ENCODE measurements at regions not wholly inside any gene's neighbourhood (a gene's known extent, or its start where the extent isn't known, plus 50 kb on each side); places are given as distances from the start of the nearest gene placed in this dataset.

DNA sequence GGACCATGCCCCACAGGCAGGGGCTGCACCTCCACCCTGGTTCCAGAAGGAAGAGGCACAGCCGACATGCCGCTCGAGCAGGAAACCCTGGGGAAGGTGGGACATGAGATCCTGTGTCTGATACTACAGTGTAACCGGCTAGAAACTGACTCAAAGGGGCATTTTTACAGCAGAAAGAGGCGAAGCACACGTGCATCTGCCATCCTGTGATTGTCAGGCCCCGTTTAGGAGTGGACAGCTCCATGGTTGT lies 62.7 kb downstream of the SIK1 start:
- DNase-seq: no peak

DNA sequence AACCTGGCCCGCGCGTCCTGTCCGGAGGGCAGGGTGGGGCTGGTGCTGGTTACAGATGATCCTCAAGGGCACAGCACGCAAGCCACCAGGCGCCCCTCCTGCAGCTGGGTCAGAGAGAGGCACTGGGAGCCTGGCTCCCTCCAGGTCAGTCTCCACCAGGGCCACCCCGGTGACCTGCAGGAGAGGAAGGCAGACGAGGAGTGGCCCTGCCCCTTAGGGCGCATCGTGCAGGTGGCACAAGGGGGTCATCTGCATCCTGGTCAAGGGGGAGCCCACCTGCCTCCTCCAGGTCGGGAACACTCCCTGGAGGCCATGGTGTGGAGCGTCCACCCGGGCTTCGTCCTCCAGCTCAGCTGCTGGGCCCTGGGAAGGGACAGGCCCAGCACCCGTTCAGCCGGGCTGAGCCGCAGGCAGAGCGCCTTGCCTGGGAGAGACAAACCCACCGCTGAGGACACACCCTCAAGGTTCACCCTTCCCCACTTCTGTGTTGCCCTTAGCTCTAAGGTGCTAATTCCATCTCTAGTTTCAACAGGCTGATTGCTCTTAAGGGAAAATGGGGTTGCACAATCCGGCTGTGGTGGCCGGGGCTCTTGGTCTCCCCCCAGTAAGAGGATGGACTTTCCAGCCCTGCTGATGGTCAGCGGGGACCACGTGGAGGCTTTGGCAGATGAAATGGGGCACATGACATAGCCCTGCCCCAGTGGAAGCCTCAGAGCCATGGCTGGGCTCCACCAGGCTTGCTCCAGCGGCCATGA lies 63.2 kb downstream of the SIK1 start:
- DNase-seq: no peak

DNA sequence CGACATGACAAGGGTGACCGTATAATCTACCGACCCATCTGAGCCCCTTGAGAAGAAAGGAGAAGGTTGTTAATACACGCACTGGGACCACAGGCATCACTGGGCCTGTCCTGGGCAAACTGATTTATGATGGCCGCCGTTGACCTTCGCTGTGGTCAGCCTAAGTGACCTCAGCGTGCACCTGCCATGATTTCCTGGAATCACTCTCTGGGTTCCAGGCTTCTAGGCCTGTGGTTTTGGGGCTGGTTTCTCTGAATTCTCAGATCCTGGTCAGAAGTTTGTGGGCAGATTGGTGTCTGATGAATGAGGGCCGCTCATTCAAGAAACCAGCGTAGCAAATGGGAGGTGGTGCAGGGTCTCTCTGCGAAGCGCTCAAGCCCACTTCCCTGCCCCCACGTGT lies 64.0 kb downstream of the SIK1 start:
- DNase-seq: peak; percentile 26 to 43

DNA sequence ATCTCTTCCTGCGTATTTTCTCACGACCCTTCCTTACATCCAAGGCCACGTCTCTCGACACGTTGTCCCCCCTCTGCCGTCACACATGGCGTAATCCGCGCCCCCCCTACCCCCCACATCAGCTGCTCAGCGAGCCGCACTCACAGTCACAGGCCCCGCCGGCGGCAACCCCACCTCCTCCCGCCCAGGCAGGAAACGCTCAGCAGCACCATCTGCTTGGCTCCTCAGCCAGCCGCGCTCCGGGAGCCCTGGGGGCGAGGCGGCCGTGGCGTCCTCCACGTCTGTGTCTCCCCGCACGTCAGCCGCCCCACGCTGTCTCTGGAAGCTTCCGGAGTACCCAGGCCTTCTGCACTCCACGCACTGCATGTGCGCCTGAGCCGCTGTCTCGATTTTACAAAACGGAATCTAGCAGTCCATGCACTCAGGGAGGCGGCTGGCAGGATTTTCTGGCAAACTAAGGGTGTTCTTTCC lies 64.6 kb downstream of the SIK1 start:
- peak; percentile 66 to 70 for DNase-seq

DNA sequence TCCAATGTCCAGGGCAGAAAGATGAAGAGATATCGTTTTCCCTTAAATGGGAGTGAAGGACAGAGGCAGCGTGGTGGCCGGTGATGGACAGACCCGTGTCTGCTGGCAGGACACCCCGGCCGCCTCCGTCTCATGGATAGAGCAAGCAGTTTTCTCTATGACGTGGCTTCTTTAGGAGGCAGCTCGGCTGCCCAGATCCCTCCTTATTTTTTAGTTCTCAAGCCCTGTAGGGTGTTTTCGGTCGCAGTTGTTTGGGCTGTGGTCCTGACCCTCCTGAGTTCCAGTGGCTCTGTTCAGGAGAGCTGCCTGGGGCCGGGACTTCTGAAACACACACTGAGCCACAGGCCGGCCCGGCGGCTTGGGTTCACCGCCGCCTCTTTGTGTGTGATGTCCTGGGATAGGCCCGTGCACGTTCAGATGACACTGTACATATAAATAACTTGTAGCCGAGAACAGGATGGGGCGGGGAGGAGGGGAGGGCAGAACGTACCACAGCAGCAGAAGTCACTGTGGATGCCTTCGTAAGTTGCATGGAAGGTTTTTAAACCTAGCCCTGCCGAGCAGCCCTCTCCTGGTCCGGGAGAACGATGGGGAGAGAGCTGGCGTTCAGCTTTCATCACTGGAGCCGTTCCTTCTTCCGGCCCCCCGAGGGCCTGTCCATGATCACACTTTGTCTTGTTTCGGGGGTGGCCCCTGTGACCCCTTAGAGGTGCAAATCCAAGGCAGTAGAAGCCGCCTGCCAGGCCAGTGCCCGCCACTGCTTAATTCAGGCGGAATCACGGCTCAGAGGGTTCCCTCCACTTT lies 65.2 kb downstream of the SIK1 start:
- DNase-seq: peak; percentile 29 to 31

DNA sequence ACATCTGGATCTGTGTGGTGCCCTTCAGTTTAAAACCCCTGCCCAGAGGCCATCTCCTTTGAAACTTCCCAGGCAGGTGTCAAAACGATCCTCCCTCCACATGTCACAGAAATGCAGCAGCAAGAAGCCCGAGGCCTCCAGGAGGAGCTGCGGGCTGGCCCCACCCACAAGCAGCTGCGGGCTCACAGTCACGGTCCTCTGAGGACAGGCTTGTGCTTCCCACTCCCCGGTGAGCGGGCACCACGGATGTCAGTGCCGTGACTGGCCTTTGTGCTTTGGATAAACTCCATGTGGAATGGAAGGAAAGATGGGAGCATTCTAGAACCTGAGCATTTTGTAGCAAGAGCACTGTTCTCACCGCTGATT lies 65.8 kb downstream of the SIK1 start:
- peak; percentile 15 to 21 for DNase-seq

DNA sequence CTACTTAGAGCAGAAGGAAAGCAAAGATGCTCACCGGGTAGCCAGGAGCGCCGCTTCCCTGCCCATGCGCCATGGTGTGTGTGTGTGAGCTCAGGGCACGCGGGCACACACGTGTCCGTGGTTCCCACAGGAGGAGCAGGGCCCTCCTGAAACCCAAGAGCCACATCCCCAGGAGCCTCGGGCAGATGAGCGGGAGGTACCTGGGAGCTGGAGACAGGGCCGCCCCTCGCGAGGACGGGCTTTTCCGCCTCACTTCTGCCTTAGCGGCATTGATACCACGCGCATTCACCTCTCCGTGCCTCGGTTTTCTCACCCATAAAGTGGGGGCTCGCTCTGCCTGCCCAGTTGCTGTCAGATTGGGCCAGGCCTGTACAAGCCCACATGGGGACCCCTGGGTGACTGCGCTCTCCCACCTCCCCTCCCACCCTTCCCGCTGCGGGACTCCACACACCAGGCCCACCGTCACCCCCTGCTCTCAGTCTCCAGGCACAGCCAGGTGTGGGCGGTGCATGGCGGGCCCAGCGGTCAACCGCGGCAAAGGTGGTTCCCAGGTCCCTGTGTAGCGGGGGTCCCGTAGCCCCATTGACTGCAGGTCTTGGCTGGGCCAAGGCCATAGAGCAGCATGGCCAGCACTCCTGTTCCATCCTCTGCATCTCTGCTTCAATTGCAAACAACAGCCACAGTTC lies 66.3 kb downstream of the SIK1 start:
- DNase-seq: no peak

DNA sequence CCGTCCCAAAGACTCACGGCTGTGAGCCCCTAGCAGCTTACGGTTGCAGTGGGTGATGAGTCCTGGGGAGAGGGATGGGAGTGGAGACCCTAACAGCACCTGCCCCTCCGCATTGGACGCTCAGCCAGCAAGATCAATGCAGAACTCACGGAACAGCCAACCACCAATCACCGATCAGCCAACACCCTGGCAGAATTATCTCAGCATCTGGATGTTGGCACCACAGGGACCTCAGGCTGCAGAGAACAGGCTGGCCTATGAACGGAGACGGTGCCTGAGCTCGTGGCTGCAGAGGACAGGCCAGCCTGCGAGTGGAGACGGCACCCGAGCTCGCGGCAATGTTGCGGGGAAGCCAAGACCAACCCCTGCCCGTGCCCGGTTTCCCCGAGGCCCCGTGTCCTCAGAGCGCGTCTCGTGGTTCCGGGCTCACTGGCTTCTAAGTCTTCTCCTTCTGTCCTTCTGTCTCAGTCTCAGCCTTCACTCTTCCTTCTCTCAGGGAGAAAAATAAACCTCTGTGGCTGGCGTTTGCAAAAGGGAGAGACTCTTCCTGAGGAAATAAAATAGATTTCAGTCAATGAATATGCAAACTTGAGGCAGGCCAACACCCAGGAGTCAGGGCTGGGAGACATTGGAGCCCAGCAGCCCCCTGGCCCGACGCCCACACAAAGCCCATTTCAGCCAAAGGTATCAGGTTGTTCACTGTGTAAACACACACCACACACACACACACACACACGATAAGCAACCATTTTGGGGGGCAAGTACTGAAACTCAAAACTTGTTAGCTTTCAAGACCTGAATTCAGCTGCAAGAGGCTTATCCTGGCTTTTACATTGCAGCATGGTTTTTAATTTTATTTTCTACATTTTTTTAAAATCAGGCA lies 67.8 kb downstream of the SIK1 start:
- DNase-seq: no peak

DNA sequence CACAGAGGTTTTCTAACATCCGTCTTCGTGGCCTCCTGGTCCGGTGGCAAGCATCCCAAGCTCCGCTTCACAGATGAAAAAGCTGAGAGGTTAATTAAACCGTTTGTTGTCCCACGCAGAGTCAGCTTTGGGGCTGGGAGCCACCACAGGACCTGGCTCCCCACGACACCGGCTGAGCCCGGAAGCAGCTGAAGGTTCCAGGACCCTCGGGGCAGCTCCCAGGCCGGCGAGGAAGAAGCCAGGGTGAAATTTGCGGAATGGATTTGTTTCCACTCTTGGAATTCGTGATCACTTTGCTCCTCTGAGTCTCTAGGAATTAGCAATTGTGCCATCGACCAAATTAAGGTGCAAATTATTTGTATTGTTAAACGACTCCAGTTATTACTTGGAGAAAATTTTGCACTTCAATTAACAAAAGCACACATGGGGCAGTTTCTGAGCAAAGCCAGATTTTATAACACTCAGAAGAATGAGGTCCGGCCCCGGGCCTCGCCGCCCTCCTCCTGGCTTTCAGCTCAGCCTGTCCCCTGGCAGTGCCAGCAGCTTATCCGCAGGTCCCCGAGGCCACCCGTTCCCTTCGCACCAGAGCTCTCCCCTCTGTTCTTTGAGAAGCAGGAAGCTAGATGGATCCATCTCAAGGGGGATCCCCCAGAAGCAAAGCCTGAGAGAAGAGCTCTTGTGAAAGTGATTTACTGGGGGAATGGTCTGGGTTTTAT lies 69.1 kb downstream of the SIK1 start:
- no peak for DNase-seq

DNA sequence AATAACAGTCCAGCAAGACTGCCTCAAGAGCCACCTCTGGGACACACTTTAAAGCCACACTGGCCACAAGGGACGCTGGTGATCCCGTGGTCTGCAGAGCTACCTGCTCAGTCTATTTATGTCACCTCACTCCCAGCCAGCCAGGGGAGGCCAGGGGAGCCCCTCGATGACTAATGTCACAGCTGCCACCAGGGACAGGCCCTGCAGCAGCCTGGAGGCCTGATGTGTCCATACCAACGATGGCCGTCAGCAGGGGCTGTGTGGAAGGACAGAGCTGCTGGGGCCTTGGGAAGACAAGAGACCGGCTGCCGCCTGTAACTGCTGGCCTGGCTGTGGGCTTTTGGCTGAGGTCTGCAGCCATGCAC lies 71.0 kb downstream of the SIK1 start:
- DNase-seq: no peak

DNA sequence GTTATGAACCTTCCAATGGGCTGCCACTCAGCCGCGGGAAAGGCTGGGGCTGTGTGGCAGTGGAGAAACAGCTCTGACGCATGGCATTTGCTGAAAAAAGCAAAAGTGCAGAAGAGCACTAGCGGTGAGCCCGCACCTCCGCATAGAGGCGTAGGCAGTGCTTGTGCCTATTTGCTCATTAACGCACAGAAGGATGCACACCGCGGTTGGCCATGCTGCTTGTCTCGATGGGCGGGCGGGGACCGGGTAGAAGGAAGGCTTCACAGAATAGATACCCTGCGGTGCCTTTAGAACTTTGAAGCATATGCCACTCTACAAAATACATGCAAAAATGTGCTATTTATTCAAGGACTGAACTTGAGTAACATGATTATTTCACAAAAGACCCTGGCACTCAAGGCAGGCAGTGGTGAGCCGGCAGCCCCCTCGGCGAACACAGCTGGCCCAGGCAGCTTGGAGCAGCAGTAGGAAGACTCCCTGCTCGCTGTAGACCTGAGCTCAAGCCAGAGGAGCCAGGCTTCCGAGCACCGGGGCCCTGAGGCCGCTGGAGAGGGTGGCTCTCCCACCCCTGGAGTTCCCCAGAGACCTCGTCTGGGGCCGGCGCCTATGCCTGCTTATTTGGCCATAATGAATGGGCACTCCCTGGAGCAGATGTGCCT lies 71.5 kb downstream of the SIK1 start:
- no peak for DNase-seq

DNA sequence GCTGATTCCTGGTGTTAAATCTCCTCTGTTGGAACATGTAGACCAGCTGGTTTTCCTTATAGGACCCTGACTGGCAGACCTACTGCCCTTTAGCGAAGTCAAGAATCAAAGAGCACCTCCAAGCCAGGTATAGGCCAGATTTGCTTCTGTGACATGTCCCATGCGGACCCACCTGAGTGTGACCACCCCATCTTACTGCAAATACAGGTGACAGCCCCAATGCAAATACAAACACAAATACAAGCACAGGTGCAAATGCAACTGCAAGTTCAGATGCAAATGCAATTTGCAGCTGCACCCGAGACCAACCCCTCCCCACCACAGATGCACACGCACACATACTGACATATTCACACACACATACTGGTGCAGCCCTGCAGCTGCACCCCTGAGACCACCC lies 72.3 kb downstream of the SIK1 start:
- no peak for DNase-seq

DNA sequence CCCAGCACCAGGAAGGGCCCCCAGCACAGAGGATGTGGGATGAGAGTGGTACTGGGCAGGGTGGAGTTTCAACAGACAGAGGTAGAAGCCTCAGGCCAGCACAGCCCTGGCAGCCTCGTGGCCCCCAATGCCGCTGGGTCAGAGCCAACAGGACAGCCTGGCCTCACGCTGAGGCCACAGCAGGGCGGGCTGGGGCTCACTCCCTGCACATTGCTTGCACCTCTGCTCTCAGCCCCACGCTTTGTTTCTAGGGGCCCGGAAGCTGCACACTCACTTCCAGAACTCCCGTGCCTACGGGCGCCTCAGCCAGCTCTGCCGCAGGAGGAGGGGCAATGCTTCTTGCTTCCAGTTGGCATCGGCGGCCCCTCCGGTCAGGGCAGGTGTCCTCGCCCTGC lies 72.9 kb downstream of the SIK1 start:
- no peak for DNase-seq

DNA sequence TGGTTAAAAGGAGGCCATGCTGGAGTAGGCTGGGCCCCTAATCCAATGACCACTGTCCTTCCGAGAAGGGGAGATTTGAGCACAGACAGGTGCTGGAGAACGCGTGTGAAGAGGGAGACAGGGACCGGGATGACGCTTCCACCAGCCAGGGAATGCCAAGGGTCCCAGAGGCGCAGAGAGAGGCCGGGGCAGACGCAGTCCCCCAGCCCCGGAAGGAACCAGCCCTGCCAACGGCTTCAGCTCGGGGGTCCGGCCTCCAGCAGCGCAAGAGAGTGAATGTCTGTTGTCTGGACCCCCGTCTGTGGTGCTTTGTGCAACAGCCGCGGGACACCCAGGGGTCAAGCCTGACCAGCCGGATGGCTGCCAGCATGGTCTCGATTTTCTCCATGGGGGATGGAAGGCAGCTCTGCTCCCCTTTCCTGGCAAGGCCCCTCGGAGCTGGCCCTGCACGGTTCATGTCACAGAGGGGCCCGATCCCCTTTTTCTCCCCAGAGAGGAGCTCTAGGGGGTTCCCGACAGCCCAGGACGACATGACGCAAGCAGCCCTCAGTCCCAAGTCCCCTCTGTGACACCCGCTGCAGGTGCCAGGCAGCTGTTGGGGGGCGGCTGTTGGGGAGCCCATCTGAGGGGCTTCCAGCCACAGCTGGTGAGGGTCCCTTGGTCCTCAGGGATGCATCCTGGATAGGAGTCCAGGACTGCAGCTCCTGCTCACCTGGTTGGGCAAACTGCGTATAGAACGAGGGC lies 73.5 kb downstream of the SIK1 start:
- no peak for DNase-seq

DNA sequence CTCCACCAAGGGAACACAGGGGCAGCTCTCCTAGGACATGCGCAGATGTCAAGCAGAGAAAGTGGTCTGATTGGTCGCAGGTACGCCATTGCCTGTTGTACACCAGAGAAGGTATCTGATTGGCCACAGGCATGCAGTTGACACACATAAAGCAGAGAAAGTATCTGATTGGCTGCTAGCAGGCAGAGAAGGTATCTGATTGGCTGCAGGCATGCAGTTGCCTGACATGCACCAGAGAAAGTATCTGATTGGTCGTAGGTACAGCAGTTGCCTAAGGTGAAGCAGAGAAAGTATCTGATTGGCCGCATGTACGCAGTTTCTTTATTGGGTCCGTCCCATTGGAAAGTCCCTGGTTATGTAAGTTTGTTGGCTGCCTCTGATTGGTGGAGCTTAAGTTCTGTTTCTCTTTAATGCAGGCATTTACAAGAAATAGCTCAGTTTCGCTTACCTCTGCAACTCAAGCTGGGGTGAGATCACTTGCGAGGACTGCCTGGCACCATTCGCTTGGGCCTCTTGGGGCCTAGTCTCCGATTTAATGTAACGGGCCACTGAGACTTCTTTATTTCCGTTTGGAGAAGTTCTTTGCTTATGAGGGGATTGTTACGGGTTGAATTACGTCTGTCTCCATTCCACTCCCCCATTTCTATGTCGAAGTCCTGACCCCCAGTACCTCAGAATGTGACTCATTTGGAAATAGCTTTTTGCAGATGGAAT lies 74.2 kb downstream of the SIK1 start:
- no peak for DNase-seq

DNA sequence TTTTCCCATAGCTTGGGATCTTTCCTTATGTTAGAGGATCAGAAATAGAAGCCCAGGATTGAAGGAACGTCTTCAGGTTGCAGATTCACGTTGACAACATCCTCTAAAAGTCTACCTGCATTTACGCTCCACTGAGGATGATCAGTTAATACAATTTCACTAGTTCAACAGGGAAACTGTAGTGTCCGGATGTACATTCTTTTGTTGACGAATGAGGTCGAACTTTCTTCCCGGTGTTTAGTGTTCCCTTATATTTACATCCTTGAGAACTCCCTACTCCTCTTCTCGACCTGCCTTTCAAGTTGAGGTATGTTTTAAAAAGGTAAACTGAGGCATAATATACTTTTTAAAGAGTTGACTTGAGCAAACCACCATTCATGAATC lies 74.8 kb downstream of the SIK1 start:
- no peak for DNase-seq

DNA sequence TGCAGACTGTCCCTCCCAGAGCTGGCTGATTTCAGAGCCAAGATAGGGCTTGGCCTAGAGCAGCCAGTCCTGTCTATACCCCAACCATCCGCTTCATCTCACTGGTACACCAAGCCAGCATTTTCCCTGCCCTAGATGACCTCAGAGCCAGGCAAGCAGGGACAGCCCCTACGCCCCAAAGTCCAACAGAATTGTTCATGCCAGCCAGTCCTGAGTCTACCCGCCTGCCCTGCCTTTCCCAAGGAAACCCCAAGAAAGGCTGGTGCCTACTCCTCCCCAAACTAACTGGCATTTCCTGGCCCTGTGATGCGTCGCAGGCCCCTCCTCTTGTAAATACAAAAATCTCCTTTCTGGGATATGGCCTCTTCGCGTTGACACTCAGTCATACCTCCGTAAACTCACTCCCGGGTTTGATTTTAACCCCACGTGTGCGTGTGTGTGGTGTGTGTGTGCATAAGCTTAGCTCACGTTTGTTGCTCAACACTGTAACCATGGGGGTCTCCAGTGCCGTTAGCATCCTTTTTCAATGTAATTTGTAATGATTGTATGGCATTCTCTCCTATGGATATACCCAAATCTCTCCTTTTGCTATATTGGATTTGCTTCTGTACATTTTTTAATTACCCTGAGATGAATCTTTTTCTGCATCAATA lies 75.3 kb downstream of the SIK1 start:
- DNase-seq: no peak

DNA sequence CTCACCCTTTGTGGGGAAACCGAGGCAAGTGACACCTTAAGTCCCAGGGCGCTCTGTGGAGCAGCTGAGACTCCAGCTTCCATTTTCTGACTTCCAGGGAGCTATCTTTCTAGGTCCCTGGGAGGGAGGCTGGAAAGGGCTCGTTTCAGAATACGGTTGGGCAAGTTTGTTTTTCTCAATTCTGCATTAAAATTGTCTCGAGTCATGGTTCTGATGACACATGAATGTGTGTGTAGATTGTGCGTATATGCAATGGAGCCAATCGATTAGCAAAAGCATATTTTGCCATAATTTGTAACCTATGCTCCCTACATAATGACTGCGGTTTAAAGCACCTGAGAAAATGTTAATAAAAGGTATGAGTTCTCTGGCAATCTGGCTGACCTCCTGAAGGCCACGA lies 77.3 kb downstream of the SIK1 start:
- no peak for DNase-seq

DNA sequence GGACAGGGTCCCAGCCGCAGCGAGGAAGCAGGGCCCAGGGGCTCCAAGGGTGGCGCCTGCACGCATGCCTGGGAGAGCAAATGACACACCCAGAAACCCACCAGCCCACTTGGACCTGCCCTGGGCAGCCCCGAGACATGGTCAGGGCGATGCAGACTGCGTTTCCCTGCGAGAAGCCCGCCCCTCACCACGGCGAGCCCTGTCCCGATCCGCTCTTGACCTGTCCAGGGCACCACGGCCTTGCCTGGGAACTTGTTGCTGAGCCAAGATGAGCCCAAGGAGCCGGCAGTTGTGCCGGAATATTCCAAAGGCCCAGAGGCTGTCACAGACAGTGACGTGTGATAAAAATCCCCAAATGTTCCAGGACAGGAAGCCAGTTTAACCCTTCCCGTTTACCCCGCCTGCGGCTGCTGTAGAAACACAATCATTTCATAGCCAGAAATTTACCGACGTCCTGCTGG lies 78.1 kb downstream of the SIK1 start:
- DNase-seq: no peak

Data from activated CD4-positive, alpha-beta T cell treated with anti-CD3 and anti-CD28 coated beads, Interleukin-2, amount 50 U/mL, for 48 hours (primary cell).